OCI-LY3 (cell line): ENCODE measurements at regions not wholly inside any gene's neighbourhood (a gene's known extent, or its start where the extent isn't known, plus 50 kb on each side); places are given as distances from the start of the nearest gene placed in this dataset.

Experiments
- H2AFZ ChIP-seq: fragments of 200-600, 300-600 bp; shearing (Covaris generic); 2 replicates; pipeline ENCODE4 v1.6.0; 2014; ENCODE audit warnings: antibody characterized with exemption, low read depth, low read length
- H3K27ac ChIP-seq: fragments of 200-600, 300-600 bp; sonication (generic); 2 replicates; pipeline ENCODE4 v1.5.1; 2014; ENCODE audit warnings: mild to moderate bottlenecking, low read length, moderate library complexity, mixed read lengths
- H3K27me3 ChIP-seq: fragments of 200-600, 300-600 bp; sonication (generic); 2 replicates; pipeline ENCODE4 v1.6.1; 2014; ENCODE audit warnings: low read depth, low read length, mixed read lengths
- H3K36me3 ChIP-seq: fragments of 200-600, 300-600 bp; sonication (generic); replicated peaks from 2 replicates; pipeline ENCODE3; 2014; ENCODE audit warnings: low read depth, low read length, mixed read lengths
- H3K4me1 ChIP-seq: fragments of 300-600, 200-600 bp; sonication (generic); 2 replicates; pipeline ENCODE4 v1.6.1; 2014; ENCODE audit warnings: low read length, mixed read lengths
- H3K4me2 ChIP-seq: fragments of 200-600, 300-600 bp; sonication (generic); 2 replicates; pipeline ENCODE4 v1.6.1; 2014; ENCODE audit warnings: low read length, mixed read lengths
- H3K4me3 ChIP-seq: fragments of 300-600, 200-600 bp; sonication (generic); 2 replicates; pipeline ENCODE4 v1.5.1; 2014; ENCODE audit warnings: antibody characterized with exemption, mild to moderate bottlenecking, low read length, moderate library complexity
- H3K79me2 ChIP-seq: fragments of 300-600, 200-600 bp; shearing (Covaris generic); 2 replicates; pipeline ENCODE4 v1.6.1; 2014; ENCODE audit warnings: mild to moderate bottlenecking, low read length, mixed read lengths
- H3K9ac ChIP-seq: fragments of 300-600, 200-600 bp; shearing (Covaris generic); 2 replicates; pipeline ENCODE4 v1.6.0; 2014; ENCODE audit warnings: mild to moderate bottlenecking, low read length, moderate library complexity
- H3K9me3 ChIP-seq: fragments of 200-600, 300-600 bp; shearing (Covaris generic); 2 replicates; pipeline ENCODE4 v1.6.1; 2014; ENCODE audit warnings: low read length, mixed read lengths; ENCODE audit not compliant: insufficient read depth
- H4K20me1 ChIP-seq: fragments of 200-600, 300-600 bp; sonication (generic); 2 replicates; pipeline ENCODE4 v1.6.1; 2016; ENCODE audit warnings: low read length, mixed read lengths; ENCODE audit not compliant: insufficient read depth
- EZH2phosphoT487 ChIP-seq: fragments of 200-600 bp; shearing (Covaris generic); IDR thresholded peaks from 2 replicates; pipeline ENCODE4 v1.6.1; 2018; ENCODE audit warnings: antibody characterized with exemption, mixed run types, low read depth
- TF ChIP-seq, protein P1 (sequence below): fragments of 200-600, 300-600 bp; sonication (generic); IDR thresholded peaks from 2 replicates; pipeline ENCODE4 v1.5.1; 2014; ENCODE audit warnings: antibody characterized with exemption, low read length, low read depth

DNA sequence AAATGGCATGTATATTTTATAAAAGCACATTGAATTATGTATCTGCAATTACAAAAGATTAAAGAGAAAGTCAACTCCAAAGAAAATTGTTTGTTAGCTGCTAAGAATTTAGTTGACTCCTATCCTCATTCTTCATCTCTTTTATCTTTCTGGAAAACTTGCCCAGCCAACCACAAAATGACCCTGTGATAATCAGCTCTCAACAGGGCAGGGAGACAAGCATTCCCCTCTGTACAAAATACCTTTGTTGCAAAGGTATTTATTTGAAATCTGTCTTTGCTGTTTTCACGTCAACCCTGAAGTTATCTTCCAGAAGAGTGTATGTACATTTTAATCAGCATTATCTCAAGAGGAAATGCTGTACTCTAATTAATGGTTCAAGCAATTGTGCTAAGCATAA, 191.1 kb upstream of the DDI1 start:
- H3K27ac ChIP-seq: no peak overlapping the region
- no peak overlapping the region for H3K4me3 ChIP-seq
- no peak overlapping the region for H3K9ac ChIP-seq
- H4K20me1 ChIP-seq: no peaks in the 10 kb centered on the region
- H3K27me3 ChIP-seq: no peaks in the 10 kb centered on the region
- no peak overlapping the region for H3K4me2 ChIP-seq
- H3K9me3 ChIP-seq: no peaks in the 10 kb centered on the region
- H3K4me1 ChIP-seq: peaks cover 12% of the 10 kb centered on the region
- H2AFZ ChIP-seq: no peak overlapping the region
- H3K79me2 ChIP-seq: no peaks in the 10 kb centered on the region
- TF ChIP-seq, protein P1, sequence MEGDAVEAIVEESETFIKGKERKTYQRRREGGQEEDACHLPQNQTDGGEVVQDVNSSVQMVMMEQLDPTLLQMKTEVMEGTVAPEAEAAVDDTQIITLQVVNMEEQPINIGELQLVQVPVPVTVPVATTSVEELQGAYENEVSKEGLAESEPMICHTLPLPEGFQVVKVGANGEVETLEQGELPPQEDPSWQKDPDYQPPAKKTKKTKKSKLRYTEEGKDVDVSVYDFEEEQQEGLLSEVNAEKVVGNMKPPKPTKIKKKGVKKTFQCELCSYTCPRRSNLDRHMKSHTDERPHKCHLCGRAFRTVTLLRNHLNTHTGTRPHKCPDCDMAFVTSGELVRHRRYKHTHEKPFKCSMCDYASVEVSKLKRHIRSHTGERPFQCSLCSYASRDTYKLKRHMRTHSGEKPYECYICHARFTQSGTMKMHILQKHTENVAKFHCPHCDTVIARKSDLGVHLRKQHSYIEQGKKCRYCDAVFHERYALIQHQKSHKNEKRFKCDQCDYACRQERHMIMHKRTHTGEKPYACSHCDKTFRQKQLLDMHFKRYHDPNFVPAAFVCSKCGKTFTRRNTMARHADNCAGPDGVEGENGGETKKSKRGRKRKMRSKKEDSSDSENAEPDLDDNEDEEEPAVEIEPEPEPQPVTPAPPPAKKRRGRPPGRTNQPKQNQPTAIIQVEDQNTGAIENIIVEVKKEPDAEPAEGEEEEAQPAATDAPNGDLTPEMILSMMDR: no peak
- TF ChIP-seq EZH2phosphoT487: no peak
- H3K36me3 ChIP-seq: no peaks in the 10 kb centered on the region

DNA sequence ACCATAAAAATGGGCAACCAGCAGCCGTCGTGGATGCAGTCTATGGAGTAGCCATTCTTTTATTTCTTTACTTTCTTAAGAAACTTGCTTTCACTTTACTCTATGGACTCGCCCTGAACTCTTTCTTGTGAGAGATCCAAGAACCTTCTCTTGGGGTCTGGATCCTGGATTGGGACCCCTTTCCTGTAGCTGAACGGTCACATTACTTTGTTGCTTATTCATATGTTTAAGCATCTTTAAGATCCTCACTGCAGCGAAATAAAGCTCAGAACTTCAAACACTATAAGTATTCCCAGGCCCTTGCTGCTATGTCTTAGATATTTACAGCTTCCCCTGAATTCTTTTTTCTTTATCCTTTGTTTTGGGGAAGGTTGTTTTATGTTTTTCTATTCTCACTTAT, 187.8 kb upstream of the DDI1 start:
- H2AFZ ChIP-seq: no peak overlapping the region
- no peaks in the 10 kb centered on the region for H3K79me2 ChIP-seq
- H3K4me3 ChIP-seq: no peak overlapping the region
- H3K4me1 ChIP-seq: peaks cover 12% of the 10 kb centered on the region
- TF ChIP-seq EZH2phosphoT487: no peak
- TF ChIP-seq, protein P1: no peak
- no peak overlapping the region for H3K27ac ChIP-seq
- H3K9ac ChIP-seq: no peak overlapping the region
- H3K9me3 ChIP-seq: no peaks in the 10 kb centered on the region
- H3K27me3 ChIP-seq: peaks cover 4% of the 10 kb centered on the region; the same call in 1 of the 2 replicates
- no peaks in the 10 kb centered on the region for H3K36me3 ChIP-seq
- H4K20me1 ChIP-seq: no peaks in the 10 kb centered on the region
- no peak overlapping the region for H3K4me2 ChIP-seq

DNA sequence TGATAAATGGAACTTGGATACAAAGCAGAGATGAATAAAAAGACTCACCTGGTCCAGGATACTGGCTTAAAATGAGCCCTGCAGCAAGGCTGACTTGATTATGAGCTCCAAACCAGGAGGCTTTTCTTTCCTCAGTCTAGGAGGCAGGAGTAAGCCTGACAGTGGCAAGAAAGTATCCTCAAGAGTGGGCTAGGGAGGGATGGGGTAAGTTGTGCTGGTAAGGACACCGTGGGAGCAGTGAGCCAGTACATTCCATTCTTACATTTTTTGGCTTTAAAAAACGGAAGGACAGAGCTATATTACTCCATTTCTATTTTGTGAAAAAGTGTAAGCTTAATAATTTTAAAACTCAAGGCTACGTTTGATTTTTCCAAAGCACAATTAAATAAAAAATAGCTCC, 187.1 kb upstream of the DDI1 start:
- Histone ChIP-seq H3K27ac (no peak overlapping the region), H3K4me3 (no peak overlapping the region), H3K4me1 (peaks cover 9% of the 10 kb centered on the region), H2AFZ (no peak overlapping the region), H3K27me3 (peaks cover 4% of the 10 kb centered on the region; the same call in 1 of the 2 replicates), H4K20me1 (no peaks in the 10 kb centered on the region), H3K9me3 (no peaks in the 10 kb centered on the region), H3K36me3 (no peaks in the 10 kb centered on the region), H3K4me2 (no peak overlapping the region), H3K9ac (no peak overlapping the region), H3K79me2 (no peaks in the 10 kb centered on the region)
- TF ChIP-seq, protein P1: no peak
- TF ChIP-seq EZH2phosphoT487: no peak

DNA sequence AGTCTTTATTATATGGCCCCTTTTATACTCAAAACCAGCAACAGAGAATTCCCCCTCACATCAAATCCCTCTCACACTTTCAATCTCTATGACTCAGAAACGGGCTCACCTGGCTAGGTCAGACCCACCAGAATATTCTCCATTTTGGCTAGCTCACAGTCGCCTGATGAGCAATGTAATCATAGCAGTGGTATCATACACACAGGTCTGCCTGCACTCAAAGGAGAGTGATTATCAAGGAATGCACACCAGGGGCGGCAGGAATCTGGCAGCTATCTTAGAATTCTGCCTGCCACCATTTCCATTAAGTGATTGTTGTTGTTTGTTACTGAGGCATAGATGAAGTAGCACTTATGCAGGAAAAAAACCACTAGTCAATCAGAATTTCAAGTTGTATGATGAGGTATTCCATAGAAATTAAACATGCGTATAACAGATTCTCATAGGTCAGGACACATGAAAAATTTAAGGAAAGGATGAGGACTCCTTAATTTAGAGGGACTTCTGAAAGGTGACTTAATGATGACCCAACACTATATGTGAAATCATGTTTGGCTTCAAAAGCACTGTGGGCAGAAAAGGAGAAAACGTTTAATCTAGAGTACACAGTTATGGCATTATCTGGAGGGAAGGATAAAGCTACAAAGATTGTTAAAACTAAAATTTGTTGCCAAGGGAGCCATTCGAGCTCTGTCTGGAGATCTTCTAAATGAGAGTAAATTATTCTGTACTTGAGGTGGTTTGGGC, 185.8 kb upstream of the DDI1 start:
- Histone ChIP-seq H3K9me3 (no peaks in the 10 kb centered on the region), H2AFZ (no peak overlapping the region), H3K4me2 (no peak overlapping the region), H3K9ac (no peak overlapping the region), H3K4me1 (no peaks in the 10 kb centered on the region), H3K4me3 (no peak overlapping the region), H3K36me3 (no peaks in the 10 kb centered on the region), H3K79me2 (no peaks in the 10 kb centered on the region), H3K27ac (no peak overlapping the region), H4K20me1 (no peaks in the 10 kb centered on the region), H3K27me3 (peaks cover 4% of the 10 kb centered on the region; the same call in 1 of the 2 replicates)
- TF ChIP-seq, protein P1: no peak
- TF ChIP-seq EZH2phosphoT487: no peak
